ENCODE measurements at regions not wholly inside any gene's neighbourhood (a gene's known extent, or its start where the extent isn't known, plus 50 kb on each side); places are given as distances from the start of the nearest gene placed in this dataset.
"Not testable (repeated sequence)": the region's sequence is repeated elsewhere in the genome, so short reads cannot be mapped to it uniquely, and the experiment has no call there.

GRCh38 chr9:34760196-34761040 lies 50.5 kb upstream of the CCL21 start:
- not testable (repeated sequence) for H3K27me3 ChIP-seq (ENCODE audit: control insufficient read depth, insufficient read depth, low read length, poor library complexity, severe bottlenecking); H3K36me3 ChIP-seq (ENCODE audit: control insufficient read depth, insufficient read depth, low read length); H3K27ac ChIP-seq (ENCODE audit: insufficient read depth, low read depth, low read length, poor library complexity, severe bottlenecking); H3K4me1 ChIP-seq (ENCODE audit: control insufficient read depth, insufficient read depth, low read length); H3K9me3 ChIP-seq (ENCODE audit: control insufficient read depth, low read length); H3K4me3 ChIP-seq (ENCODE audit: insufficient read depth, low read depth, low read length)
- 37% methylated on average over 32 of the region's 32 CpGs for WGBS, 2 experiments

Data from ectodermal cell (in vitro differentiated cells).